K562 (cell line): ENCODE measurements at regions not wholly inside any gene's neighbourhood (a gene's known extent, or its start where the extent isn't known, plus 50 kb on each side); places are given as distances from the start of the nearest gene placed in this dataset.

Source experiments
- ATAC-seq: fragments of 200-7000 bp; cut with Tn5 transposase; 3 replicates; pipeline ENCODE4 v1.9.1; 2020; ENCODE audit warnings: moderate library complexity
- BruUV-seq: library from RNA; stranded (reverse); fragments of 400-500 nt; replicated peaks from 2 replicates; lab custom pipeline; 2021; lab: Mats Ljungman, UMichigan
- CTCF ChIA-PET: fragments of 300-600 bp; formaldehyde crosslinking; extraction: SDS; loops from one replicate; lab custom pipeline; 2021; ENCODE audit warnings: low intra/inter-chr PET ratio; lab: Yijun Ruan, JAX
- POLR2A ChIA-PET: fragments of 300-600, 350-650 bp; sonication (Branson Sonifier 250); formaldehyde crosslinking; extraction: SDS; loops from one replicate; lab custom pipeline; 2021; ENCODE audit warnings: antibody characterized with exemption, inconsistent platforms; lab: Yijun Ruan, JAX
- DNase-seq, 4 experiments: peaks; one replicate each; pipeline versions ENCODE4 v3.0.0 to v3.0.0-alpha.2; 2011 to 2018; ENCODE audit warnings: low spot score in 3 of 4, mixed read lengths in 3 of 4; ENCODE audit errors: extremely low read depth in 1 of 4
- FAIRE-seq: peaks from 2 replicates; lab custom pipeline; 2011; peaks lifted over from hg19 to GRCh38; lab: Jason Lieb, UNC
- H2AFZ ChIP-seq: 2 replicates; pipeline ENCODE4 v1.6.0; 2011; ENCODE audit warnings: low read depth, low read length, control low read depth, inconsistent platforms
- H3K27ac ChIP-seq: fragments of 200-600 bp; 3 replicates; pipeline ENCODE4 v1.8.0; 2011; ENCODE audit warnings: low read depth, mild to moderate bottlenecking, control low read depth, inconsistent platforms, low read length, moderate library complexity, mixed read lengths; ENCODE audit errors: extremely low read depth
- H3K27me3 ChIP-seq, 2 experiments: fragments of 300-600 bp in 1 of 2; 2 replicates in 1 of 2; 3 replicates in 1 of 2; pipeline versions ENCODE4 v1.6.0 to v1.8.0; 2011; ENCODE audit warnings: inconsistent platforms in 2 of 2, low read length in 2 of 2, mild to moderate bottlenecking in 1 of 2, mixed read lengths in 1 of 2, moderate library complexity in 1 of 2; ENCODE audit not compliant: control insufficient read depth in 2 of 2, insufficient read depth in 2 of 2
- H3K36me3 ChIP-seq: fragments of 300-600 bp; 3 replicates; pipeline ENCODE4 v1.8.0; 2011; ENCODE audit warnings: mild to moderate bottlenecking, low read length, inconsistent platforms; ENCODE audit not compliant: control insufficient read depth, insufficient read depth
- H3K4me1 ChIP-seq, 2 experiments: fragments of 200-600 bp in 1 of 2; replicated peaks in 1 of 2; 2 replicates in 1 of 2; 3 replicates in 1 of 2; pipeline versions ENCODE4 v1.5.1 to v1.8.0; 2011; ENCODE audit warnings: inconsistent platforms in 2 of 2, low read length in 2 of 2, mild to moderate bottlenecking in 1 of 2, mixed read lengths in 1 of 2, moderate library complexity in 1 of 2; ENCODE audit not compliant: control insufficient read depth in 2 of 2, insufficient read depth in 2 of 2
- H3K4me2 ChIP-seq: 2 replicates; pipeline ENCODE4 v1.6.1; 2011; ENCODE audit warnings: low read length, control low read depth, inconsistent platforms, mixed read lengths; ENCODE audit not compliant: insufficient read depth
- H3K4me3 ChIP-seq: fragments of 200-600 bp; sonication (generic), shearing (Covaris generic); 2 replicates; pipeline ENCODE4 v1.5.1; 2016; ENCODE audit warnings: control low read depth, inconsistent platforms
- H3K79me2 ChIP-seq: fragments of 200-600 bp; 3 replicates; pipeline ENCODE4 v1.8.0; 2011; ENCODE audit warnings: low read length, inconsistent platforms; ENCODE audit not compliant: control insufficient read depth, insufficient read depth
- H3K9ac ChIP-seq, 2 experiments: 2 replicates each; pipeline versions ENCODE4 v1.6.0 to v1.6.1; 2011; ENCODE audit warnings: low read depth in 2 of 2, low read length in 2 of 2, control low read depth in 1 of 2, inconsistent platforms in 1 of 2, mild to moderate bottlenecking in 1 of 2, mixed read lengths in 1 of 2; ENCODE audit not compliant: insufficient read depth in 1 of 2
- H3K9me1 ChIP-seq: one replicate; pipeline ENCODE4 v1.6.0; 2011; ENCODE audit warnings: inconsistent platforms, mild to moderate bottlenecking, low read length, moderate library complexity; ENCODE audit not compliant: control insufficient read depth, insufficient read depth
- H3K9me3 ChIP-seq: replicated peaks from 2 replicates; pipeline ENCODE4 v1.5.1; 2011; ENCODE audit warnings: low read depth, low read length, inconsistent platforms; ENCODE audit not compliant: control insufficient read depth, insufficient read depth
- H4K20me1 ChIP-seq: replicated peaks from 2 replicates; pipeline ENCODE4 v1.6.1; 2011; ENCODE audit warnings: low read length, inconsistent platforms, mixed read lengths; ENCODE audit not compliant: control insufficient read depth, insufficient read depth
- FUS ChIP-seq: fragments of 200-400 bp; formaldehyde crosslinking; optimal IDR thresholded peaks from 2 replicates; pipeline ENCODE3; 2017; ENCODE audit warnings: low read depth, low read length
- MBD1 ChIP-seq: fragments of 250-450 bp; sonication (Bioruptor Pico); IDR thresholded peaks from 2 replicates; pipeline ENCODE4 v1.8.0; 2022; ENCODE audit warnings: inconsistent platforms
- POLR2G ChIP-seq: fragments of 200-400 bp; formaldehyde crosslinking; IDR thresholded peaks from 2 replicates; pipeline ENCODE4 v1.6.1; 2017; ENCODE audit warnings: low read depth, mild to moderate bottlenecking, antibody characterized with exemption, low read length, moderate library complexity
- RFX7 ChIP-seq: fragments of 250-450 bp; sonication (Bioruptor Pico); IDR thresholded peaks from 2 replicates; pipeline ENCODE4 v1.5.1; 2021; ENCODE audit warnings: mild to moderate bottlenecking
- ZNF174 ChIP-seq: fragments of 250-450 bp; sonication (Bioruptor Pico); IDR thresholded peaks from 2 replicates; pipeline ENCODE4 v1.4.0; 2020; ENCODE audit warnings: mild to moderate bottlenecking
- WGBS: fragments of 100-300 bp; shearing (Covaris generic); methylation state at CpG from one replicate; pipeline ENCODE4 v1.1.6; 2016; ENCODE audit warnings: low coverage, mixed read lengths; ENCODE audit not compliant: insufficient coverage; ENCODE audit errors: missing lambda C conversion rate; 5-methylcytosine and 5-hydroxymethylcytosine counted together
- in situ Hi-C: fragments of 300-500 bp; cut with MboI; formaldehyde crosslinking; loops from 4 replicates; pipeline ENCODE4 v1.15.0; 2018; ENCODE audit warnings: inconsistent platforms, mixed read lengths
- intact Hi-C: fragments of 100-400 bp; cut with micrococcal nuclease; formaldehyde crosslinking; loops from 2 replicates; pipeline ENCODE4 v1.14.2; 2022
- TF ChIP-seq, protein P1 (sequence below): sonication (generic); formaldehyde crosslinking; IDR thresholded peaks from 2 replicates; pipeline ENCODE4 v1.4.0; 2020; ENCODE audit warnings: mild to moderate bottlenecking, missing genetic modification reagents

DNA sequence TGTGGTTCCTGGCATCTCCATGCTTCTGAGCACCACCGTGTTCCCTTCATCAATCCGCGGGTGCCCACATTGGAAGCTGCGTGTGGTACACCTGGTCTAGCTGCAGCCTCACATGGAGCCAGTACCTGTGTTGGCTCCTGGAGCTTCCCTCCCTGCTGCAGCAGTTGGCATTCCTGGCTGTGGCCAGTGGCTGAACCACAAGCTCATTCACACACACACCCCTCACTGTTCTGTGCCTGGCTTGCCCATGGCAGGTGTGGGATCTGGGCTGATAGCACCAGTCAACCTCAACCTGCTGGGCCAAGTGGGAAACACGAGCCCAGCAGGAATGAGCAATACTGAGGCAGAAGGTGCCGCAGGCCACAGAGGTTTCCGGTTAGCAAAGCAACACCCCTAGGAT, 256.2 kb upstream of the LRFN5 start:
- H3K4me1 ChIP-seq: no peaks in the 10 kb centered on the region
- no peaks in the 10 kb centered on the region for H3K36me3 ChIP-seq
- no peaks in the 10 kb centered on the region for H3K9me1 ChIP-seq
- H4K20me1 ChIP-seq: no peaks in the 10 kb centered on the region
- intact Hi-C loops (no loop called here), in situ Hi-C loops (no loop called here)
- H3K9me3 ChIP-seq: no peaks in the 10 kb centered on the region
- H2AFZ ChIP-seq: no peak overlapping the region
- H3K9ac ChIP-seq: no peak overlapping the region
- ChIA-PET CTCF (no interaction called here), POLR2A (no interaction called here)
- no peak overlapping the region for H3K4me2 ChIP-seq
- no peak overlapping the region for H3K27ac ChIP-seq
- no peaks in the 10 kb centered on the region for H3K79me2 ChIP-seq
- no peak for FAIRE-seq
- H3K27me3 ChIP-seq: no peaks in the 10 kb centered on the region
- no peak for ATAC-seq
- DNase-seq: no peak
- WGBS: 0% methylated on average over 7 of the region's 7 CpGs
- no peak overlapping the region for H3K4me3 ChIP-seq
- TF ChIP-seq POLR2G: no peak
- no peak for TF ChIP-seq MBD1 (CRISPR knock-in tag)
- TF ChIP-seq RFX7 (CRISPR knock-in tag): no peak
- TF ChIP-seq, protein P1, sequence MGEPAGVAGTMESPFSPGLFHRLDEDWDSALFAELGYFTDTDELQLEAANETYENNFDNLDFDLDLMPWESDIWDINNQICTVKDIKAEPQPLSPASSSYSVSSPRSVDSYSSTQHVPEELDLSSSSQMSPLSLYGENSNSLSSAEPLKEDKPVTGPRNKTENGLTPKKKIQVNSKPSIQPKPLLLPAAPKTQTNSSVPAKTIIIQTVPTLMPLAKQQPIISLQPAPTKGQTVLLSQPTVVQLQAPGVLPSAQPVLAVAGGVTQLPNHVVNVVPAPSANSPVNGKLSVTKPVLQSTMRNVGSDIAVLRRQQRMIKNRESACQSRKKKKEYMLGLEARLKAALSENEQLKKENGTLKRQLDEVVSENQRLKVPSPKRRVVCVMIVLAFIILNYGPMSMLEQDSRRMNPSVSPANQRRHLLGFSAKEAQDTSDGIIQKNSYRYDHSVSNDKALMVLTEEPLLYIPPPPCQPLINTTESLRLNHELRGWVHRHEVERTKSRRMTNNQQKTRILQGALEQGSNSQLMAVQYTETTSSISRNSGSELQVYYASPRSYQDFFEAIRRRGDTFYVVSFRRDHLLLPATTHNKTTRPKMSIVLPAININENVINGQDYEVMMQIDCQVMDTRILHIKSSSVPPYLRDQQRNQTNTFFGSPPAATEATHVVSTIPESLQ: no peak
- no peak for TF ChIP-seq ZNF174
- no peak for TF ChIP-seq FUS
- no TSS peak for BruUV-seq
